A549 (cell line): ENCODE measurements at regions not wholly inside any gene's neighbourhood (a gene's known extent, or its start where the extent isn't known, plus 50 kb on each side); places are given as distances from the start of the nearest gene placed in this dataset.

Experiments used
- ATAC-seq, 2 experiments: fragments of 200-7000 bp in 1 of 2; fragments of >200 bp in 1 of 2; cut with Nextera tagmentation in 1 of 2; cut with Tn5 transposase in 1 of 2; 3 replicates each; pipeline versions ENCODE4 v1.8.0 to v1.9.1; 2018 to 2020; ENCODE audit warnings: mild to moderate bottlenecking in 1 of 2, moderate library complexity in 1 of 2
- CTCF ChIA-PET: fragments of 300-600 bp; sonication (Branson Sonifier 250); formaldehyde crosslinking; extraction: SDS; loops from one replicate; lab custom pipeline; 2021; ENCODE audit warnings: antibody characterized with exemption, inconsistent platforms; lab: Yijun Ruan, JAX
- POLR2A ChIA-PET: fragments of 350-600 bp; formaldehyde crosslinking; extraction: SDS; loops from one replicate; lab custom pipeline; 2021; ENCODE audit warnings: antibody characterized with exemption, inconsistent platforms; lab: Yijun Ruan, JAX
- DNase-seq, 2 experiments: peaks; one replicate each; pipeline versions ENCODE4 v3.0.0 to v3.0.0-alpha.2; 2011 to 2016; ENCODE audit warnings: low read depth in 1 of 2, low spot score in 1 of 2
- FAIRE-seq: peaks from 2 replicates; lab custom pipeline; 2011; peaks lifted over from hg19 to GRCh38; lab: Jason Lieb, UNC
- H3K27ac ChIP-seq, 2 experiments: fragments of >200 bp; sonication (Bioruptor Twin); formaldehyde crosslinking; 3 replicates each; pipeline ENCODE4 v1.5.1; 2016 to 2017
- H3K4me1 ChIP-seq: fragments of >200 bp; sonication (Bioruptor Twin); formaldehyde crosslinking; 3 replicates; pipeline ENCODE4 v1.6.1; 2016
- H3K4me2 ChIP-seq: fragments of >200 bp; sonication (Bioruptor Twin); formaldehyde crosslinking; 3 replicates; pipeline ENCODE4 v1.6.1; 2016
- H3K4me3 ChIP-seq: fragments of >200 bp; sonication (Bioruptor Twin); formaldehyde crosslinking; 3 replicates; pipeline ENCODE4 v1.5.1; 2016
- H3K9me3 ChIP-seq: fragments of >200 bp; sonication (Bioruptor Twin); formaldehyde crosslinking; 3 replicates; pipeline ENCODE4 v1.6.1; 2016
- CBX2 ChIP-seq: fragments of 200-600 bp; sonication (generic); IDR thresholded peaks from 2 replicates; pipeline ENCODE4 v1.6.1; 2016; ENCODE audit warnings: low read depth, mild to moderate bottlenecking, borderline replicate concordance
- CEBPB ChIP-seq, 2 experiments: fragments of >200 bp in 1 of 2; sonication (Bioruptor Twin) in 1 of 2; formaldehyde crosslinking in 1 of 2; IDR thresholded peaks; 2 replicates each; pipeline ENCODE4 v1.6.1; 2012 to 2016
- CHD2 ChIP-seq: fragments of 150-350 bp; IDR thresholded peaks from 2 replicates; pipeline ENCODE4 v1.6.1; 2014; ENCODE audit warnings: low read length; ENCODE audit not compliant: partially characterized antibody
- EHMT2 ChIP-seq: fragments of 200-600 bp; sonication (generic); IDR thresholded peaks from 2 replicates; pipeline ENCODE4 v1.6.1; 2016; ENCODE audit warnings: antibody characterized with exemption, low read depth, mild to moderate bottlenecking, moderate library complexity
- EP300 ChIP-seq, 2 experiments: fragments of >200 bp; sonication (Bioruptor Twin); formaldehyde crosslinking; IDR thresholded peaks; 2 replicates in 1 of 2; 3 replicates in 1 of 2; pipeline ENCODE4 v1.6.1; 2016 to 2017
- ESRRA ChIP-seq: fragments of 150-350 bp; IDR thresholded peaks from 2 replicates; pipeline ENCODE4 v1.6.1; 2014; ENCODE audit warnings: mild to moderate bottlenecking, low read length, borderline replicate concordance
- FOSL2 ChIP-seq, 2 experiments: fragments of 450-650 bp in 1 of 2; fragments of >200 bp in 1 of 2; sonication (Bioruptor Twin) in 1 of 2; formaldehyde crosslinking; IDR thresholded peaks; 2 replicates each; pipeline versions ENCODE4 v1.5.0 to v1.6.1; 2016 to 2020; ENCODE audit warnings: mild to moderate bottlenecking in 1 of 2, moderate library complexity in 1 of 2
- HDAC2 ChIP-seq: fragments of 200-600 bp; sonication (generic); IDR thresholded peaks from 2 replicates; pipeline ENCODE4 v1.6.1; 2016
- HES2 ChIP-seq: fragments of >200 bp; sonication (Bioruptor Twin); formaldehyde crosslinking; IDR thresholded peaks from 2 replicates; pipeline ENCODE4 v1.6.1; 2016
- HOXA7 ChIP-seq: fragments of 250-450 bp; sonication (Bioruptor Pico); IDR thresholded peaks from 2 replicates; pipeline ENCODE4 v1.5.0; 2020; ENCODE audit warnings: mild to moderate bottlenecking, moderate library complexity
- JUN ChIP-seq, 2 experiments: fragments of >200 bp; sonication (Bioruptor Twin); formaldehyde crosslinking; IDR thresholded peaks; 2 replicates in 1 of 2; 3 replicates in 1 of 2; pipeline ENCODE4 v1.6.1; 2016 to 2017
- JUNB ChIP-seq: fragments of >200 bp; sonication (Bioruptor Twin); formaldehyde crosslinking; IDR thresholded peaks from 2 replicates; pipeline ENCODE4 v1.6.1; 2016
- KDM5A ChIP-seq: fragments of 200-600 bp; sonication (generic); IDR thresholded peaks from 2 replicates; pipeline ENCODE4 v1.6.1; 2016; ENCODE audit warnings: antibody characterized with exemption, mild to moderate bottlenecking
- MAFK ChIP-seq: fragments of 450-650 bp; IDR thresholded peaks from 2 replicates; pipeline ENCODE4 v1.6.1; 2014; ENCODE audit not compliant: partially characterized antibody
- MAZ ChIP-seq: fragments of 150-350 bp; IDR thresholded peaks from 2 replicates; pipeline ENCODE4 v1.6.1; 2014; ENCODE audit warnings: antibody characterized with exemption, low read depth, low read length, borderline replicate concordance
- NFE2L2 ChIP-seq: fragments of 150-350 bp; conservative IDR thresholded peaks from 2 replicates; pipeline ENCODE4 v1.6.1; 2014; ENCODE audit warnings: low read length
- POLR2AphosphoS2 ChIP-seq: conservative IDR thresholded peaks from 2 replicates; pipeline ENCODE4 v1.6.1; 2012; ENCODE audit warnings: low read length, improper control_type of control experiment, inconsistent platforms
- REST ChIP-seq: fragments of 200-600 bp; sonication (generic); IDR thresholded peaks from 2 replicates; pipeline ENCODE4 v1.6.1; 2016; ENCODE audit warnings: antibody characterized with exemption, mild to moderate bottlenecking, moderate library complexity
- TP53 ChIP-seq: fragments of 250-450 bp; sonication (Bioruptor Pico); IDR thresholded peaks from 2 replicates; pipeline ENCODE4 v1.5.0; 2021; ENCODE audit warnings: mild to moderate bottlenecking, moderate library complexity
- ZFP36 ChIP-seq: fragments of 450-650 bp; IDR thresholded peaks from 2 replicates; pipeline ENCODE4 v1.6.1; 2014; ENCODE audit warnings: borderline replicate concordance; ENCODE audit not compliant: partially characterized antibody
- WGBS: methylation state at CpG from one replicate; pipeline ENCODE4 v1.1.6; 2017; ENCODE audit errors: missing lambda C conversion rate; 5-methylcytosine and 5-hydroxymethylcytosine counted together
- TF ChIP-seq, protein P1 (sequence below): fragments of 250-450 bp; sonication (Bioruptor Pico); IDR thresholded peaks from 2 replicates; pipeline ENCODE4 v1.5.0; 2020; ENCODE audit warnings: low read depth, mild to moderate bottlenecking, moderate library complexity
- TF ChIP-seq, protein P2 (sequence below): IDR thresholded peaks from 2 replicates; pipeline ENCODE4 v1.6.1; 2012

DNA sequence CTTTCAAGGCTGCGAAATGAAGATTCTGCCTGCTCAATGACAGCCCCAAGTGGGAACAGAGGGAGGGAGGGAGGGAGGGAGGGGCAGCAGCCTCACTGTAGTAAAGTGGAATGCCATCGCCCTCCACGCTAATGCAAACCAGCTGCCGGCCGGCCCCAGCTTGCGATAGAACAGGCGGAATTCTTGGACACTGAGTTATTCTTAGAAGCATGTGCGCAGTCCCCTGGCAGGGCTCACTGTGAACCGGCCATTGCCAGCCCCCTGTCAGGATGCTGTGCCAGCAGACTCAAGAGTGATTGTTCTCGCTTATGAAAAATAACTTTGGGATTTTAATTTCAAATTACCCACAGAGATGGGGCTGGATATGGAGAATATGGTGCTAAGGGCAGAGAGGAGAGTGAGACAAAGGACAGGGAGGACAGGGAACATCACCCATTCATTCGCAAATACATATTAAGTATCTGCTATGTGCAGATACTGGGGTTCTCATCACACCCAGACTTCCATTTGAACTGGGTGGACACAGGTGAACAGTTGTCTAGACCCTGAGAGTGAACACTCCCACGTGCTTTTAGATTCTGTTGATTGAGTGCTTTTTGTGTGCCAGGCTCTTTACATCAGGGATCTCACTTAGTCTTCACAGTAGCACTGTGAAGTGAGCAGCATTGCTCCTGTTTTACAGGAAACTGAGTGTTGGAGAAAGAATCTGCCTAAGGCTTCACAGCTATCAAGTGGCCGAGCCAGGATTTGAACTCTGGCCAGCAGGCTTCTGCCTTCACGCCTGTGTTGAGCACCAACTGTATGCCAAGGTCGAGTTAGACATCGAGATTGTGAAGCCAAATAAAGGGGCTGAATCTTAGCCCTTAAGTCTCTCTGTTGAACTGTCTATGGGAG, 192.9 kb downstream of the C12orf75 start:
- H3K4me2 ChIP-seq = no peak overlapping the region
- ChIA-PET CTCF (interaction anchor here (1.1 kb wide), 1 partner anchor 10 kb away, joined by 3 read pairs; no protein-coding TSS in a partner anchor), POLR2A (no interaction called here)
- no peak overlapping the region for H3K27ac ChIP-seq
- WGBS = 58% methylated on average over 16 of the region's 16 CpGs
- no peak for FAIRE-seq
- H3K9me3 ChIP-seq = peaks cover 15% of the 10 kb centered on the region; the same call in 1 of the 3 replicates
- ATAC-seq = no peak; a peak in 1 of 6 replicates
- H3K4me3 ChIP-seq = no peak overlapping the region
- TF ChIP-seq MAZ = no peak
- no peak for TF ChIP-seq TP53 (CRISPR knock-in tag)
- TF ChIP-seq CEBPB (IDR thresholded peaks at IDR 0.05) = no peak
- no peak for TF ChIP-seq KDM5A
- TF ChIP-seq CHD2 = no peak
- TF ChIP-seq HOXA7 (CRISPR knock-in tag) = no peak
- TF ChIP-seq HES2 = no peak
- TF ChIP-seq HDAC2 = no peak
- TF ChIP-seq FOSL2 (IDR thresholded peaks at IDR 0.05) = no peak
- no peak for TF ChIP-seq FOSL2 (CRISPR knock-in tag; IDR thresholded peaks at IDR 0.05)
- no peak for TF ChIP-seq EP300 (IDR thresholded peaks at IDR 0.05)
- no peak for TF ChIP-seq JUN (IDR thresholded peaks at IDR 0.05)
- H3K4me1 ChIP-seq = peaks cover 5% of the 10 kb centered on the region; the same call in 1 of the 3 replicates
- DNase-seq = no peak

DNA sequence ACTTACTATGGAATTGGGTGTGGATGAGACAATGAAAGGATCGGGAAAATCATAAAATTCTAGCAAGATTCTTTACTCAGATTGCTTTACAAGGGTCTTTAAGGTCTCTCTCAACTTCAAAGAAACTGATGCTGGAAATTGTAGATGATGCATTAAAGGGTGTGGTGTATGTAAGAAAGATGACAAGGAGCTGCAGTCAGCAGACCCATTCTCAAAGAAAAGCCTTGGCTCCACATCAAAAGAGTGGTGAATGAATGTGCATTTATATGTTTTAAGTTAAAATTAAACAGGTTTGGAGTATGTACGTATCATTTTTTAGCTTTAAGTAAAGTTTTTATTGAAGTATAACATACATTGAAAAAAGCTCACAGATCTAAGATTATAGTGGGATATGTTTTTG, 194.5 kb downstream of the C12orf75 start:
- no peak for DNase-seq
- no peak overlapping the region for H3K27ac ChIP-seq
- no peak for TF ChIP-seq REST
- no peak for TF ChIP-seq CBX2
- no peak for TF ChIP-seq KDM5A
- TF ChIP-seq, protein P1, sequence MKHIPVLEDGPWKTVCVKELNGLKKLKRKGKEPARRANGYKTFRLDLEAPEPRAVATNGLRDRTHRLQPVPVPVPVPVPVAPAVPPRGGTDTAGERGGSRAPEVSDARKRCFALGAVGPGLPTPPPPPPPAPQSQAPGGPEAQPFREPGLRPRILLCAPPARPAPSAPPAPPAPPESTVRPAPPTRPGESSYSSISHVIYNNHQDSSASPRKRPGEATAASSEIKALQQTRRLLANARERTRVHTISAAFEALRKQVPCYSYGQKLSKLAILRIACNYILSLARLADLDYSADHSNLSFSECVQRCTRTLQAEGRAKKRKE (CRISPR knock-in tag) = no peak
- TF ChIP-seq, protein P2, sequence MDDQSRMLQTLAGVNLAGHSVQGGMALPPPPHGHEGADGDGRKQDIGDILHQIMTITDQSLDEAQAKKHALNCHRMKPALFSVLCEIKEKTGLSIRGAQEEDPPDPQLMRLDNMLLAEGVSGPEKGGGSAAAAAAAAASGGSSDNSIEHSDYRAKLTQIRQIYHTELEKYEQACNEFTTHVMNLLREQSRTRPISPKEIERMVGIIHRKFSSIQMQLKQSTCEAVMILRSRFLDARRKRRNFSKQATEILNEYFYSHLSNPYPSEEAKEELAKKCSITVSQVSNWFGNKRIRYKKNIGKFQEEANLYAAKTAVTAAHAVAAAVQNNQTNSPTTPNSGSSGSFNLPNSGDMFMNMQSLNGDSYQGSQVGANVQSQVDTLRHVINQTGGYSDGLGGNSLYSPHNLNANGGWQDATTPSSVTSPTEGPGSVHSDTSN = no peak
- TF ChIP-seq EHMT2 = no peak
- TF ChIP-seq NFE2L2 = no peak
- TF ChIP-seq FOSL2 (IDR thresholded peaks at IDR 0.05) = no peak
- TF ChIP-seq FOSL2 (CRISPR knock-in tag; IDR thresholded peaks at IDR 0.05) = no peak
- no peak for TF ChIP-seq TP53 (CRISPR knock-in tag)
- TF ChIP-seq ZFP36 = no peak
- no peak for TF ChIP-seq ESRRA
- no peak for TF ChIP-seq HES2
- no peak for TF ChIP-seq POLR2AphosphoS2
- TF ChIP-seq MAFK = no peak
- no peak for TF ChIP-seq JUNB
- TF ChIP-seq, all 56 proteins: peak for 0
- no peak for ATAC-seq
- ChIA-PET CTCF (interaction anchor here (0.8 to 1.3 kb wide), 3 partner anchors 8 to 41 kb away, joined by 3 read pairs; no protein-coding TSS in a partner anchor), POLR2A (no interaction called here)
- peaks cover 5% of the 10 kb centered on the region; the same call in 2 of the 3 replicates for H3K9me3 ChIP-seq
- 22% methylated on average over 2 of the region's 2 CpGs for WGBS
- no peak overlapping the region for H3K4me3 ChIP-seq
- no peak for FAIRE-seq
- peaks cover 5% of the 10 kb centered on the region; the same call in 1 of the 3 replicates for H3K4me1 ChIP-seq
- H3K4me2 ChIP-seq = 0 out of 3 replicates have a peak overlapping the region, but pooled peaks have one; percentile 10
